Activated T-helper 2 cell treated with anti-CD3 and anti-CD28 coated beads, Interferon-gamma antibody, Interleukin-2, Interleukin-4, amounts not matched to agents 10 μg/mL and 5 μg/mL and 100 μg/mL, durations not matched to agents 14 hours and 24 hours and 36 hours (primary cell): ENCODE measurements at regions not wholly inside any gene's neighbourhood (a gene's known extent, or its start where the extent isn't known, plus 50 kb on each side); places are given as distances from the start of the nearest gene placed in this dataset.

Experiments used
- DNase-seq: peaks from one replicate; pipeline ENCODE4 v3.0.0; 2021; ENCODE audit warnings: low spot score
- H3K27ac Mint-ChIP-seq: one replicate; pipeline ENCODE4 v1.8.0; 2021; ENCODE audit warnings: mixed read lengths
- H3K27me3 Mint-ChIP-seq: one replicate; pipeline ENCODE4 v1.8.0; 2021; ENCODE audit warnings: low read depth, mixed read lengths
- H3K36me3 Mint-ChIP-seq: one replicate; pipeline ENCODE4 v1.8.0; 2021; ENCODE audit warnings: low read depth, mixed read lengths
- H3K4me1 Mint-ChIP-seq: one replicate; pipeline ENCODE4 v1.8.0; 2021; ENCODE audit warnings: low read depth, mixed read lengths
- H3K4me3 Mint-ChIP-seq: one replicate; pipeline ENCODE4 v1.8.0; 2021; ENCODE audit warnings: low read depth, mild to moderate bottlenecking, moderate library complexity, mixed read lengths
- H3K9me3 Mint-ChIP-seq: one replicate; pipeline ENCODE4 v1.8.0; 2021; ENCODE audit warnings: mixed read lengths
- intact Hi-C: fragments of 100-400 bp; cut with micrococcal nuclease; formaldehyde crosslinking; loops from one replicate; pipeline ENCODE4 v1.15.1; 2023

GRCh38 chr6:3634280-3634816 lies 117.2 kb downstream of the PXDC1 start:
- Mint-ChIP-seq H3K36me3 (no peaks in the 10 kb centered on the region), H3K27ac (no peak overlapping the region), H3K27me3 (peaks cover 2% of the 10 kb centered on the region), H3K4me1 (no peaks in the 10 kb centered on the region), H3K9me3 (no peaks in the 10 kb centered on the region), H3K4me3 (no peak overlapping the region)
- intact Hi-C loops = no loop called here
- no peak for DNase-seq

DNA sequence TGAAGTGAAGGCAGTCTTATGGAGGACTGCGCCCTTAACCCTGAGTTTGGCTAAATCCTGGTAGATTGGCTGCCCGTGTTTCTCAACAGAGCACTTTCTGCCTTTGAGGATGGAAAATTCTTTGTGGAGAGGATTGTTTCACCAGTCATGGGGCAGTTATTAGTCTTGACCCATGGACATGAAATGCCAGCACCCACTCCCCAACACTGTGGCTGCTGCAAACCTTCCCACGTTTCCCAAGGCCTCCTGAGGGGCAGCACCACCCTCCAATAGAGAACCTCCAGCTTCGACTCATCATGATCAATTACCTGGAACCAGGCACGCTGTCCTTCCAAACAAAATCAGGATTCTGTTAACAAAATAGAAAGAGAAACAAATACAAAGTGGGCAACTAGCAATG lies 117.8 kb downstream of the PXDC1 start:
- intact Hi-C loops = no loop called here
- no peak overlapping the region for H3K4me3 Mint-ChIP-seq
- no peak overlapping the region for H3K27ac Mint-ChIP-seq
- no peaks in the 10 kb centered on the region for H3K27me3 Mint-ChIP-seq
- H3K9me3 Mint-ChIP-seq = no peaks in the 10 kb centered on the region
- H3K36me3 Mint-ChIP-seq = no peaks in the 10 kb centered on the region
- no peaks in the 10 kb centered on the region for H3K4me1 Mint-ChIP-seq
- no peak for DNase-seq

- H3K4me1 Mint-ChIP-seq = no peaks in the 10 kb centered on the region
- no peak for DNase-seq
- H3K36me3 Mint-ChIP-seq = no peaks in the 10 kb centered on the region
- H3K27me3 Mint-ChIP-seq = peaks cover 13% of the 10 kb centered on the region
- no peak overlapping the region for H3K4me3 Mint-ChIP-seq
- no peak overlapping the region for H3K27ac Mint-ChIP-seq
- intact Hi-C loops = no loop called here
- H3K9me3 Mint-ChIP-seq = no peaks in the 10 kb centered on the region
These were observed 119.6 kb downstream of the PXDC1 start for GRCh38 chr6:3631877-3632276.

- Mint-ChIP-seq H3K4me1 (no peaks in the 10 kb centered on the region), H3K9me3 (no peaks in the 10 kb centered on the region), H3K36me3 (no peaks in the 10 kb centered on the region), H3K27ac (no peak overlapping the region), H3K4me3 (no peak overlapping the region), H3K27me3 (peaks cover 13% of the 10 kb centered on the region)
- DNase-seq = no peak
- intact Hi-C loops = no loop called here
These were observed 120.3 kb downstream of the PXDC1 start for GRCh38 chr6:3631186-3631585.

DNA sequence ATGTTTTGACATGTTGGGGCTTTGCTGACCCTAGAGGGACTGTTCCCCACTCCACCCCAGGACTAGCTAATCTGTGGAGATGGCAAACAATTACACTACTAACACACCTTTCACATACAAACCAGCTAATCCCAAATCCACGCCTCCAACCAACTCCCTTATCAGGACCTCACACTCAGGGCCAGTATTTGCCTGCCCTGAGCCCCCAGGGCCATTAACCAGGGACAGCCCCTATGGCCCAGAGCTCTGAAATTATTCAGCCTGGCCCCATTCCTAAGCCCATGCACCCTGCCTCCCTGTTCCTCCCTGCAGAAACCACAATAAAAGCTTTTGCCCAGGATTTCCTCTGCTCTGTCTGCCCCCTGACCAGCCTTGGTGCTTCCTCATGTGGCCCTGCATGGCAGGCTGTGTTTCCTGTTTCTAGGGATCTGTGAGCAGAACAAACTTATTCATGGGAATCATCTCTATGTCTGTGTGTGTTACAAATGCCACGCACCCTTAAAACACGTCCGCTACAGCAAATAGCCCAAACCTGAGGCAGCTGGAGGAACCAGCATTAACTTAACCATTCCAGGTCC lies 121.2 kb downstream of the PXDC1 start:
- DNase-seq = no peak
- H3K4me3 Mint-ChIP-seq = no peak overlapping the region
- no peak overlapping the region for H3K27ac Mint-ChIP-seq
- intact Hi-C loops = no loop called here
- H3K9me3 Mint-ChIP-seq = no peaks in the 10 kb centered on the region
- peaks cover 13% of the 10 kb centered on the region for H3K27me3 Mint-ChIP-seq
- H3K36me3 Mint-ChIP-seq = no peaks in the 10 kb centered on the region
- H3K4me1 Mint-ChIP-seq = no peaks in the 10 kb centered on the region

- no peak overlapping the region for H3K4me3 Mint-ChIP-seq
- DNase-seq = no peak
- H3K27ac Mint-ChIP-seq = no peak overlapping the region
- no peaks in the 10 kb centered on the region for H3K36me3 Mint-ChIP-seq
- H3K9me3 Mint-ChIP-seq = no peaks in the 10 kb centered on the region
- H3K27me3 Mint-ChIP-seq = peaks cover 18% of the 10 kb centered on the region
- peaks cover 2% of the 10 kb centered on the region for H3K4me1 Mint-ChIP-seq
- intact Hi-C loops = no loop called here
These were observed 123.3 kb downstream of the PXDC1 start for GRCh38 chr6:3627956-3628835.

DNA sequence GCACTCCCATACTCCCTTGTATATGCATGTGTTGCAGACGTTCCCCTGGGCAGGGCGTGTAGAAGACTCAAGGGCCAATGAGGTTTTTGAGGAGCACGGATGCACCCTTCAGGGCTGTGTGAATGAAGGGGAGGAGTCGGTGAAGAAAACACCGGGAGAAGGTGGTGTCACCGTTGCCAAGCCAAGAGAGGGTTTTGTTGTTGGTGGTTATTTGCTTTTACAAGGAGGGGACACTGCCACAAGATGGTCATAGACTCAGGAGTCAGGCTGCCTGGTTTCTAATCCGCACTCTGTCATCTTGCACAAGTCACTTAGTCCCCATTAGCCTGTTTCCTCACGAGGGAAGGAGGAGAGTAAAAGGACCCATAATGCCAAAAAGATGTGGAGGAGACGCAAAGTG lies 124.0 kb downstream of the PXDC1 start:
- no peaks in the 10 kb centered on the region for H3K9me3 Mint-ChIP-seq
- no peak overlapping the region for H3K27ac Mint-ChIP-seq
- DNase-seq = no peak
- no peaks in the 10 kb centered on the region for H3K36me3 Mint-ChIP-seq
- peaks cover 18% of the 10 kb centered on the region for H3K27me3 Mint-ChIP-seq
- intact Hi-C loops = no loop called here
- H3K4me1 Mint-ChIP-seq = peaks cover 2% of the 10 kb centered on the region
- H3K4me3 Mint-ChIP-seq = no peak overlapping the region

DNA sequence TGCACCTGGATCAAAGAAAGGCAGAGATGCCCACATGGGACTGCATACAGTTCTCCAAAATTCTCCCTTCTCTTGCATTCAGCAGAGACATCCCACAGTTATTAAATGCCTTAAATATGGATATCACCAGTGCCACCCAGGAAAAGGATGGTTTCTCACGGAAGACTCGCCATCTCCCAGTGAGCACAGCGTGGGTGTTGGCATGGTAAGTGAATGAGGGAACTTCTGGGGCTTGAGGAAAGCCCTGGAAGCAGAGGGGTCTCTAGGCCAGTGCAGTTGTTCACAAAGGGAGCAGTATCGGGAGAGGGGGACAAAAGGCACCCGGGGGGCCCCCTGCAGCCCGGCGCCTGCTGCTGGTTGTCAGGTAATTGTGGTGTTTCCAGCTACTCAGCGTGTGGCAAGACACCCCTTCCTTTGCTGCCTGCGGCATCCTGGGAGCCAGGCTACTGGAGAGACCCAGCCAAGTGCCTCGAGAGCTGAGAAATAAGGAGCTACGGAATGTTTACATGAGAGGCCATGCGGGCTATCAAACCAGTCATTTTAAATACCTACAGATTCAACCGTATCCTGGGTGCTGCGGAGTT lies 125.4 kb downstream of the PXDC1 start:
- H3K4me3 Mint-ChIP-seq = no peak overlapping the region
- no peak for DNase-seq
- peaks cover 2% of the 10 kb centered on the region for H3K4me1 Mint-ChIP-seq
- H3K9me3 Mint-ChIP-seq = no peaks in the 10 kb centered on the region
- H3K36me3 Mint-ChIP-seq = no peaks in the 10 kb centered on the region
- H3K27me3 Mint-ChIP-seq = peaks cover 21% of the 10 kb centered on the region
- intact Hi-C loops = no loop called here
- H3K27ac Mint-ChIP-seq = no peak overlapping the region

DNA sequence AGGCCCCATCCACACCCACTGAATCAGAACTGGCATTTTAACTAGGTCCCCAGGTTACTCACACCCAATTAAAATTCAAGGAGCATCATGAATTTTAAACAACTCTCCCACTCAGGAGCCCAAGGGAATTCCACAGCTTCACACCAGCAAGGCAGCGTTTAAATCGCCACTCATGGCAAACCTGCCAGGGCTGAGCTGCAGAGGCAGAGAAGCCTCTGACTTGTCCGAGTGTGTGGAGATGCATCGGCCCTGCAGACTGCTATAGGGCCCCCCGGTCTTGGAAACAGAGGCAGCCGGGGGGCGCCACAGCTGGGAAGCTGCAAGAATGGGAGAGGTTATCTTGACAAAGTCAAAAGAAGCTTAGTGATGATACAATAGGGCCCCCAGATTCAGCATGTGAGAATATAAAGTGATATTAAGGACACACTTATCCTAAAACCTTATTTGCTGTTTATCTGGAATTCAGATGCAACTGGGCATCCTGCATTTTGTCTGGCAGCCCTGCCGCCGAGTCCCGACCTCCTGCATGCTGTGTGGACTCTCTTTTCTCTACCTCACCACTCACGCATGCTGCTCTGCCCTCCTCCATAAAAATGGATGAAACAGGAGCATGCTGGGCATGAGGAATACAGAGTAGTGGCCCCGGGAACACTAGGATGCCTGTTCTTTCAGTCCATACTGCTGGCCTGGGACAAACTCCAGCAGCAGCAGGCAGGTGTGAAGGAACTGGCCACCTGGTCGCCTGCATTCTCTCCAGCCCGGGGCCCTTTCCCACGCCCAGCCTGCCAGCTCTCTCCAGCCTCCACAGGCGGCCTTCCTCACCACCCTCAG lies 126.1 kb downstream of the PXDC1 start:
- intact Hi-C loops = no loop called here
- H3K36me3 Mint-ChIP-seq = no peaks in the 10 kb centered on the region
- no peak overlapping the region for H3K4me3 Mint-ChIP-seq
- H3K9me3 Mint-ChIP-seq = no peaks in the 10 kb centered on the region
- peaks cover 2% of the 10 kb centered on the region for H3K4me1 Mint-ChIP-seq
- H3K27ac Mint-ChIP-seq = no peak overlapping the region
- peaks cover 21% of the 10 kb centered on the region for H3K27me3 Mint-ChIP-seq
- no peak for DNase-seq

DNA sequence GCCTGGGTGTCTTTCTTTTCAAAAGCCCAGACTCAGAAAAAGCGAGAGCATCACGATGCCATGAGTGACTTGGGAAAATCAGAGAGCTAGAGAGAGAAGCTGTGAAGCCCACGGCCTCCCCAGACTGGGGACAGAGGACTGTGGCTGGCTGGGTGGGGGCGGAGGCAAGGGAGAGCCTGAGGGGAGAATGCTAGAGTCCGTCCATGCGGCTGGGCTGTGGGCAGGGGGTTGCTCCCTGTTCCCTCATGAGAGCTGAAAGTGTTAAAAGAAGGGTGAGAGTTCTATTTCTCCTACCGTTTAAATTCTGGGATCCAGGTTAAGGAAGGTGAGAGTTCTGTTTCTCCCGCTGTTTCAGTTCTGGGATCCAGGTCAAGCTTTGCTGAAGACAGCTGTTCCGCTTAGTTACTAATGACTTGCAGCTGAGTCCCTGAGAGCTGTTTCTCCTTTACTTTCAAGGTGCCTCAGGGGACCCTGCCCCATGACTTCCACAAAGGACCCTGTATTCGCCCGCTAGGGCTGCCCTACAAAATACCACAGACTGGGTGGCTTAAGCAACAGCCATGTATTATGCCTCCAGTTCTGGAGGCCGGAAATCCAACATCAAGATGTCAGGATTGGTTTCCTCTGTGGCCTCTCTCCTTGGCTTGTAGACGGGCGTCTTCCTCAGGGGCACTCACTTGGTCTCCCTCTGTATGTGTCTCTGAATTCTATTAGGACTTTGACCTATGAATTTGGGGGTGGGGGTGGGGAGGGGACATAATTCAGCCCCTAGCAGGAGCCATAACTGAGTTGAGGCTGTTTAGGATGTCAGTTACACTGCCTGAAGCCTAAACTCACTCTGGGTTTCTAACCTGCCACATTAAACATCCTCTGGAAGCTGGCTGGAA lies 127.0 kb downstream of the PXDC1 start:
- H3K4me1 Mint-ChIP-seq = peaks cover 2% of the 10 kb centered on the region
- H3K4me3 Mint-ChIP-seq = no peak overlapping the region
- H3K27ac Mint-ChIP-seq = no peak overlapping the region
- H3K36me3 Mint-ChIP-seq = no peaks in the 10 kb centered on the region
- peaks cover 21% of the 10 kb centered on the region for H3K27me3 Mint-ChIP-seq
- intact Hi-C loops = no loop called here
- no peaks in the 10 kb centered on the region for H3K9me3 Mint-ChIP-seq
- DNase-seq = no peak

DNA sequence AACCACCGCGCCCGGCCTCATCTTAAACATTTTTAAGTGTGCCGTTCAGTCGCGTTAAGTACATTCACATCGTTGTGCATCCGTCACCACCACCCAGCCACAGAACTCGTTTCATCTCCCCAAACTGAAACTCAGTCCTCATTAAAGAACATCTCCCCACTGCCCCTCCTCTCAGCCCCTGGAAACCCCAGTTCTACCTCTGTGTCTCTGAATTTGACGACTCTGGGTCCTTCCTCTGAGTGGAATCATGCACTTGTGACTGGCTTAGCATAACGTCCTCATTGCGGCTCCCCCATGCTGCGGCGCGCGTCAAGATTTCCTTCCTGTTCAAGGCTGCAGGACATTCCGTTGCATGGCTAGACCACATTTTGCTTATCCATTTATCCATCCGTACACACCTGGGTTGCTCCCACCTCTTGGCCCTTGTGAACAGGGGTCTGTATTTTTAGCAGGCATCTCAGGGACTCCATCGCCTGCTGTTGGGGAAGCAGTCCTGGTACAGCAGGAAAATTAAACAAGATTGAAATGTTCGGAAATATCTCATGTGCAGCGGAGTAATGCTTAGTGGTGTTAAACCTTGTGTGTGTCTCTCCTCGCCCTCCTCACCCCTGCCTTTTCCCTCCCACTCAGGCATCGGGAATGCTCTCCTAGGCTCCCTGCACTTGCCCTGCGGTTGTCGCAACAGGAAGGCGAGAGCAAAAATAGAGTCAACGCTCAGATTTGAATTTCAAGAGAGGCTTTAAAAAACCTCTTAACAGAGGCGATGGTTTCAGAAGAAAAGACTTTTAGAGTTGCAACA lies 127.9 kb downstream of the PXDC1 start:
- no peak for DNase-seq

More for the DNA sequence above, 127.9 kb downstream of the PXDC1 start:
- Mint-ChIP-seq H3K4me3 (no peak overlapping the region), H3K27me3 (peaks cover 21% of the 10 kb centered on the region), H3K9me3 (no peaks in the 10 kb centered on the region), H3K36me3 (no peaks in the 10 kb centered on the region), H3K27ac (no peak overlapping the region), H3K4me1 (peaks cover 2% of the 10 kb centered on the region)
- intact Hi-C loops = no loop called here
